22Rv1 (cell line): ENCODE measurements at regions not wholly inside any gene's neighbourhood (a gene's known extent, or its start where the extent isn't known, plus 50 kb on each side); places are given as distances from the start of the nearest gene placed in this dataset.

Source experiments
- ZFX ChIP-seq: fragments of 450-650 bp; IDR thresholded peaks from 2 replicates; pipeline ENCODE4 v1.6.1; 2017; ENCODE audit warnings: antibody characterized with exemption, borderline replicate concordance
- TF ChIP-seq, protein P1 (sequence below): fragments of 450-650 bp; IDR thresholded peaks from 2 replicates; pipeline ENCODE4 v1.5.1; 2017; ENCODE audit warnings: mild to moderate bottlenecking

DNA sequence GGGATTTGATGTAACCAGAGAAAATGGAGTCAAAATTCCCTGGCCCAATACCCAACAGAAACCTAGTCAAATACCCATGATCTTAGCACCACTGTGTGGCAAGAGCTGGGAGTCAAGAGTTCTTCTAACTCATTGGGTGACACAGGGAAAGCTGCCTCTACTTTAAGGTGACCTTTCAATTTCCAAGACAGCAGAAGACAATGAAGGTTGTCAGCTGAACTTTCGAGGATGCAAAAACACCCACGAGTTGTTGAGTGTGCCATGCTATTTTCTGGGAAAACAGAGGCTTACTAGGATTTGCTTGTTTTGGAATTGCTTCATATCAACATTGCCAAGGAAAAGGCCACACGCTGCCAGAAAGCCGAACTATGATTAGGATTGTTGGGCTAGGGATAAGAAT lies 61.6 kb upstream of the CYRIA start:
- TF ChIP-seq, protein P1, sequence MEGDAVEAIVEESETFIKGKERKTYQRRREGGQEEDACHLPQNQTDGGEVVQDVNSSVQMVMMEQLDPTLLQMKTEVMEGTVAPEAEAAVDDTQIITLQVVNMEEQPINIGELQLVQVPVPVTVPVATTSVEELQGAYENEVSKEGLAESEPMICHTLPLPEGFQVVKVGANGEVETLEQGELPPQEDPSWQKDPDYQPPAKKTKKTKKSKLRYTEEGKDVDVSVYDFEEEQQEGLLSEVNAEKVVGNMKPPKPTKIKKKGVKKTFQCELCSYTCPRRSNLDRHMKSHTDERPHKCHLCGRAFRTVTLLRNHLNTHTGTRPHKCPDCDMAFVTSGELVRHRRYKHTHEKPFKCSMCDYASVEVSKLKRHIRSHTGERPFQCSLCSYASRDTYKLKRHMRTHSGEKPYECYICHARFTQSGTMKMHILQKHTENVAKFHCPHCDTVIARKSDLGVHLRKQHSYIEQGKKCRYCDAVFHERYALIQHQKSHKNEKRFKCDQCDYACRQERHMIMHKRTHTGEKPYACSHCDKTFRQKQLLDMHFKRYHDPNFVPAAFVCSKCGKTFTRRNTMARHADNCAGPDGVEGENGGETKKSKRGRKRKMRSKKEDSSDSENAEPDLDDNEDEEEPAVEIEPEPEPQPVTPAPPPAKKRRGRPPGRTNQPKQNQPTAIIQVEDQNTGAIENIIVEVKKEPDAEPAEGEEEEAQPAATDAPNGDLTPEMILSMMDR, result no peak
- no peak for TF ChIP-seq ZFX
